Heart left ventricle (tissue), 16 donors: ENCODE measurements at regions not wholly inside any gene's neighbourhood (a gene's known extent, or its start where the extent isn't known, plus 50 kb on each side); places are given as distances from the start of the nearest gene placed in this dataset.

ENCODE experiments used
- ATAC-seq, 4 donors: fragments of 200-7000 bp; cut with Tn5 transposase; one replicate each; pipeline ENCODE4 v1.9.1; 2020 to 2022; ENCODE audit warnings: moderate library complexity in 4 of 4, mild to moderate bottlenecking in 3 of 4, moderate number of reproducible peaks in 1 of 4
- DNase-seq, 5 donors: peaks; one replicate each; pipeline ENCODE4 v3.0.0-alpha.2; 2020
- H3K27ac ChIP-seq, 12 donors: fragments of 200-600 bp; sonication (generic) in 4 of 12; one replicate each; pipeline versions ENCODE4 v1.5.0 to v1.8.0; 2016 to 2022; ENCODE audit warnings: mild to moderate bottlenecking in 2 of 12
- H3K27me3 ChIP-seq, 9 donors: fragments of 200-600 bp; sonication (generic) in 2 of 9; one replicate each; pipeline versions ENCODE4 v1.5.1 to v1.8.0; 2016 to 2022; ENCODE audit warnings: mild to moderate bottlenecking in 3 of 9
- H3K36me3 ChIP-seq, 9 donors: fragments of 200-600 bp; sonication (generic) in 2 of 9; one replicate each; pipeline versions ENCODE4 v1.5.0 to v1.8.0; 2018 to 2022; ENCODE audit warnings: mild to moderate bottlenecking in 2 of 9
- H3K4me1 ChIP-seq, 12 donors: fragments of 200-600 bp; sonication (generic) in 4 of 12; one replicate each; pipeline versions ENCODE4 v1.5.0 to v1.8.0; 2016 to 2022; ENCODE audit warnings: mild to moderate bottlenecking in 3 of 12
- H3K4me3 ChIP-seq, 12 donors: fragments of 200-600 bp; sonication (generic) in 4 of 12; one replicate each; pipeline versions ENCODE4 v1.5.0 to v1.8.0; 2017 to 2022; ENCODE audit warnings: mild to moderate bottlenecking in 9 of 12, moderate library complexity in 4 of 12
- H3K9me3 ChIP-seq, 12 donors: fragments of 200-600 bp; sonication (generic) in 4 of 12; one replicate each; pipeline versions ENCODE4 v1.5.0 to v1.8.0; 2016 to 2022; ENCODE audit warnings: mild to moderate bottlenecking in 1 of 12
- CTCF ChIP-seq, 12 donors: fragments of 200-600 bp; sonication (generic) in 4 of 12; IDR thresholded peaks; one replicate each; pipeline versions ENCODE4 v1.5.0 to v1.8.0; 2018 to 2022; ENCODE audit warnings: antibody characterized with exemption in 12 of 12, mild to moderate bottlenecking in 5 of 12
- POLR2A ChIP-seq, 2 donors: fragments of 450-650 bp; IDR thresholded peaks; one replicate each; pipeline ENCODE4 v1.6.1; 2017; ENCODE audit warnings: antibody characterized with exemption in 2 of 2, mild to moderate bottlenecking in 2 of 2, moderate library complexity in 2 of 2
- WGBS, 4 donors: extraction: QIAGEN DNeasy Blood & Tissue Kit in 2 of 4; methylation state at CpG; one replicate each; pipeline versions ENCODE4 v1.1.5 to v1.1.7; 2013 to 2018; 5-methylcytosine and 5-hydroxymethylcytosine counted together
- intact Hi-C, 10 donors: fragments of 100-400 bp; cut with DNase I; formaldehyde crosslinking; loops; one replicate each; pipeline versions ENCODE4 v1.11.1 to v1.14.2; 2022
- donor health status: ischemic (EF 13 %, LVEDD 7.1; RV severe dilation, severe dysfunction).
- donor health status: healthy with polysubstance abuse.
- donor health status: DM: no; HTN: yes; CAD: no.
- donor health status: DM: no; HTN: no; CAD: no.
- donor health status: ischemic (EF 25% LVEDD 6.9; RV normal size, moderate dysfunction).
- donor health status: ischemic (EF 25% LVEDD 5.7; RV mildly dilated, moderate dysfunction).
- donor health status: healthy.
- donor health status: DM: yes; HTN: yes; CAD: no.
- donor health status: ischemic (EF 35%, LVEDD 5.7; RV mildly dilated, moderate dysfunction).
- donor health status: nonischemic (EF 11% LVEDD 7.7; RV severe dilation, severe dysfunction).
- donor health status: DM: yes; HTN: yes; CAD: no.
- donor health status: PGD.
- donor health status: ischemic (EF 29% LVEDD 5.4; RV normal size, mild dysfunction).
- donor health status: nonischemic (EF 23%, LVEDD 6.1; RV moderate dilation, normal function).

DNA sequence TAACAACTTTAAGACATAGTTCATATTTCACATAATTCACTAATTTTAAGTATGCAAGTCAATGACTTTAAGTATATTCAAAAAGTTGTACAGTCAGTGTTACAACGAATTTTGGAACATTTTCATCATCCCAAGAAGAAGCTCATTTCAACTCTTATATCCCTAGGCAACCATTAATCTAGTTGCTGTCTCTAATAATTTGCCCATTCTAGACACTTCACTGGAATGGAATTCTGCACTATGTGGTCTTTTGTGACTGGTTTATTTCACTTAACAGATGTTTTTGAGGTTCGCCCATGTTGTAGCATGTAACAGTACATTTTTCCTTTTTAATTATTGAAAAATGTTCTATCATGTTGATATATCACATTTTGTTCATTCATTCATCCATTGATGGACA, 104.2 kb upstream of the SPRED1 start:
- no peaks in the 10 kb centered on the region for H3K4me1 ChIP-seq
- H3K4me3 ChIP-seq = no peak overlapping the region
- no peaks in the 10 kb centered on the region for H3K36me3 ChIP-seq
- no peak for DNase-seq
- no peak for ATAC-seq
- H3K27ac ChIP-seq = no peak overlapping the region
- intact Hi-C loops = no loop called here
- TF ChIP-seq POLR2A (IDR thresholded peaks at IDR 0.05) (no peak), CTCF (IDR thresholded peaks at IDR 0.05) (no peak)
- no peaks in the 10 kb centered on the region for H3K27me3 ChIP-seq
- H3K9me3 ChIP-seq = peaks cover 0 to 22% (median 11%) of the 10 kb centered on the region in 12 donors
- 85 to 91% (median 88%) methylated on average over 2 of the region's 2 CpGs for WGBS, 4 donors

DNA sequence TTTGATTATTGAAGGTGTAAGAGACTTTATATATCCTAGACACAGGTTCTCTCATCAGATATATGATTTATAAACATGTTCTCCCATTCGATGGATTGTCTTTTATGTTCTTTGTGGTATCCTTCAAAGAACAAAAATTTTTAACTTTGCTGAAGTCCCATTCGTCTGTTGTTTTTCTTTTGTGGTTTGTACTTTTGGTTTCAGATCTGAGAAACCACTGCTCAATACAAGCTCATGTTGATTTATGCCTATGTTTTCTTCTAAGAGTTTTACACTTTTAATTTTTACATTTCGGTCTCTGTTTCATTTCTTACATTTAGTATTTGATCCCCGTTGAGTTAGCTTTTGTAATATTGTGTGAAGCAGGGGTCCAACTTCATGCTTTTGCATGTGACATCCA, 103.3 kb upstream of the SPRED1 start:
- no peak for ATAC-seq
- Histone ChIP-seq H3K4me3 (no peak overlapping the region), H3K36me3 (no peaks in the 10 kb centered on the region), H3K27ac (no peak overlapping the region), H3K4me1 (no peaks in the 10 kb centered on the region), H3K9me3 (peaks cover 0 to 22% (median 11%) of the 10 kb centered on the region in 12 donors), H3K27me3 (no peaks in the 10 kb centered on the region)
- WGBS, 4 donors = 85 to 88% (median 86%) methylated on average over 4 of the region's 4 CpGs
- no peak for DNase-seq
- TF ChIP-seq POLR2A (IDR thresholded peaks at IDR 0.05) (no peak), CTCF (IDR thresholded peaks at IDR 0.05) (no peak)
- intact Hi-C loops = no loop called here

DNA sequence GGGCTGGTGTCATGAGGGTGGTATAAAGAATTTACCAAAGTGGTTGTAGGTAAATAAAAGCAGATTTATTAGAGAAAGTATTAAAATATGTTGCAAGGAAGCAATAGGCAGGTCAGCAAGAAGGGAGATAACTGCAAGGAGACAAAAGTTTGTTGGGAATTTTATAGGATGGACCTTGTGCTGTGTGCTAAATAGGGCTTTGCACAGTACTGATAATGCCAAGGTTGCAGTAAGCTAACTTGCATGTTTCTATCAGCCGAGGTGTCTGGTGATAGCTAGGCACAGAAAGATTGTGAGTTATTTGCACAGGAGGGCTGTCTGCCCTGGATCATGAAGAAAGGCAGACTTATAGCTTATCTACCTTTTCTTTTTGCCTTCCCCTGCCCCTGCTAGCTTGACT, 102.5 kb upstream of the SPRED1 start:
- H3K27ac ChIP-seq = no peak overlapping the region
- peaks cover 0 to 22% (median 11%) of the 10 kb centered on the region in 12 donors for H3K9me3 ChIP-seq
- no peaks in the 10 kb centered on the region for H3K36me3 ChIP-seq
- DNase-seq = no peak
- intact Hi-C loops = no loop called here
- TF ChIP-seq CTCF (IDR thresholded peaks at IDR 0.05) = no peak
- TF ChIP-seq POLR2A (IDR thresholded peaks at IDR 0.05) = no peak
- 41 to 55% (median 50%) methylated on average over 1 of the region's 1 CpG for WGBS, 4 donors
- no peaks in the 10 kb centered on the region for H3K4me1 ChIP-seq
- no peak overlapping the region for H3K4me3 ChIP-seq
- no peak for ATAC-seq
- H3K27me3 ChIP-seq = no peaks in the 10 kb centered on the region

- Histone ChIP-seq H3K27me3 (no peaks in the 10 kb centered on the region), H3K9me3 (peaks cover 0 to 26% (median 11%) of the 10 kb centered on the region in 12 donors), H3K4me3 (no peak overlapping the region), H3K36me3 (no peaks in the 10 kb centered on the region), H3K4me1 (no peaks in the 10 kb centered on the region), H3K27ac (no peak overlapping the region)
- no peak for DNase-seq
- intact Hi-C loops = no loop called here
- TF ChIP-seq CTCF (IDR thresholded peaks at IDR 0.05) (no peak), POLR2A (IDR thresholded peaks at IDR 0.05) (no peak)
- no peak for ATAC-seq
- WGBS, 4 donors = 87 to 91% (median 88%) methylated on average over 2 of the region's 2 CpGs
Observed at GRCh38 chr15:38150794-38151193, 101.8 kb upstream of the SPRED1 start.
